Osteocyte (in vitro differentiated cells): ENCODE measurements at regions not wholly inside any gene's neighbourhood (a gene's known extent, or its start where the extent isn't known, plus 50 kb on each side); places are given as distances from the start of the nearest gene placed in this dataset.

Source experiments
- DNase-seq: peaks from one replicate; pipeline ENCODE4 v3.0.0; 2021; ENCODE audit warnings: mixed read lengths; ENCODE audit not compliant: unreplicated experiment; ENCODE audit errors: extremely low spot score
- H3K27ac Mint-ChIP-seq: one replicate; pipeline ENCODE4 v1.8.0; 2021; ENCODE audit warnings: mild to moderate bottlenecking, mixed read lengths; ENCODE audit not compliant: unreplicated experiment
- H3K27me3 Mint-ChIP-seq: one replicate; pipeline ENCODE4 v1.8.0; 2021; ENCODE audit warnings: mixed read lengths; ENCODE audit not compliant: unreplicated experiment
- H3K36me3 Mint-ChIP-seq: one replicate; pipeline ENCODE4 v1.8.0; 2021; ENCODE audit warnings: mixed read lengths; ENCODE audit not compliant: unreplicated experiment
- H3K4me1 Mint-ChIP-seq: one replicate; pipeline ENCODE4 v1.8.0; 2021; ENCODE audit warnings: mixed read lengths; ENCODE audit not compliant: unreplicated experiment
- H3K4me3 Mint-ChIP-seq: one replicate; pipeline ENCODE4 v1.8.0; 2021; ENCODE audit warnings: mild to moderate bottlenecking, moderate library complexity, mixed read lengths; ENCODE audit not compliant: unreplicated experiment
- H3K9me3 Mint-ChIP-seq: one replicate; pipeline ENCODE4 v1.8.0; 2021; ENCODE audit warnings: mixed read lengths; ENCODE audit not compliant: unreplicated experiment
- TF ChIP-seq, protein P1 (sequence below): fragments of 200-600 bp; sonication (generic); IDR thresholded peaks from 2 replicates; pipeline ENCODE4 v1.5.0; 2021; ENCODE audit warnings: antibody characterized with exemption, mild to moderate bottlenecking, moderate library complexity

DNA sequence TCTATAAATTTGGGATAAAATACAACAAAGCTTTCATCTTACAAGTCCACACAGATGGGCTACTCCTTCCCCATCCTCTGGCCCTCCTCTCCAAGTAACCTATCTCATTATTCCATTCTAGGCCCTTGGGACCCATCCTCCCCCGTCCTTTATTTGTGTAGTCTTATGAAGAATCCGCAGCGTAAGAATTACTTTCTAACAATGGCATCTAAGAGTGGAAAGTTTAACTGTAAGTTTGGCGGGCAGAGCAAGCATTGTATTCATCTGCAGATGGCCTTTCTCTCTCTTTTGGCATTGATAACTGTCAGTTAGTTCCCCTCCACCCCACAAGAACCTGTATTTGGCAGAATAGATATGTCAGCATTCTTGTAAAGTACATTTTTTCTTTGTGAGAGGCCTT is 91.9 kb upstream of the TSPAN2 start:
- H3K4me1 Mint-ChIP-seq, result peaks cover 16% of the 10 kb centered on the region
- no peaks in the 10 kb centered on the region for H3K9me3 Mint-ChIP-seq
- no peak overlapping the region for H3K4me3 Mint-ChIP-seq
- no peaks in the 10 kb centered on the region for H3K27me3 Mint-ChIP-seq
- TF ChIP-seq, protein P1, sequence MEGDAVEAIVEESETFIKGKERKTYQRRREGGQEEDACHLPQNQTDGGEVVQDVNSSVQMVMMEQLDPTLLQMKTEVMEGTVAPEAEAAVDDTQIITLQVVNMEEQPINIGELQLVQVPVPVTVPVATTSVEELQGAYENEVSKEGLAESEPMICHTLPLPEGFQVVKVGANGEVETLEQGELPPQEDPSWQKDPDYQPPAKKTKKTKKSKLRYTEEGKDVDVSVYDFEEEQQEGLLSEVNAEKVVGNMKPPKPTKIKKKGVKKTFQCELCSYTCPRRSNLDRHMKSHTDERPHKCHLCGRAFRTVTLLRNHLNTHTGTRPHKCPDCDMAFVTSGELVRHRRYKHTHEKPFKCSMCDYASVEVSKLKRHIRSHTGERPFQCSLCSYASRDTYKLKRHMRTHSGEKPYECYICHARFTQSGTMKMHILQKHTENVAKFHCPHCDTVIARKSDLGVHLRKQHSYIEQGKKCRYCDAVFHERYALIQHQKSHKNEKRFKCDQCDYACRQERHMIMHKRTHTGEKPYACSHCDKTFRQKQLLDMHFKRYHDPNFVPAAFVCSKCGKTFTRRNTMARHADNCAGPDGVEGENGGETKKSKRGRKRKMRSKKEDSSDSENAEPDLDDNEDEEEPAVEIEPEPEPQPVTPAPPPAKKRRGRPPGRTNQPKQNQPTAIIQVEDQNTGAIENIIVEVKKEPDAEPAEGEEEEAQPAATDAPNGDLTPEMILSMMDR, result no peak
- no peak for DNase-seq
- no peaks in the 10 kb centered on the region for H3K36me3 Mint-ChIP-seq
- H3K27ac Mint-ChIP-seq, result no peak overlapping the region

DNA sequence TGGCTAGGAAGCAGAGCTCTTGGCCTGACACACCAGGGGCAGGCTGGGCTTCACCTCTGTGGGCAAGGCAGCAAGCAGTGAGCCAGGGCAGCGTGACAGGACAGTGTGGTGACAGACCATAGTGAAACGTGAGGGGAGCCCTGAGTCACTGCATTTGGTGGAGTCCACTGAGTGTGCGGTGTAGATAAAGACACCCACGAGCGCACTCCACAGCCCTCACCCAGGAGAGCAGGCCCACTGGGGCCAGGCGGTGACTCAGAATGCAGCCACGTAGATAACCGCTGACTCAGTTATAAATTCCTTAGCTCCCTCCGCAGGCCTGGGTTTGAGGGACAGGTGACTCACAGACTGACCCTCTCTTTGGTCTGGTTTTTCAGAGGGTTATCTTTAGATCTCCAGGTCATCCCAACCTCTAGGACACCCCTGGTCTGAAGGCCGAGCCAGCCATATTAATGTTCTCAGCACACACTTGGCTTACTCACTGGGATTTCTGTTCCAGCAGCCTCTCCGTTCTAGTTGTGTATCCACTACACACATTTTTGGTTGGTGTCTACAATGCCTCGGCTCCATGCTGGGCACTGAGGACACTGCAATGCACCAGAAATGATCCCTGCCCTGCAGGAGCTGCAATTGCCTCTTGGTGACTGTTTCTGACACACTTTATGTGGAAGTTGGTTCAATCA is 90.2 kb upstream of the TSPAN2 start:
- DNase-seq, result no peak
- no peak overlapping the region for H3K4me3 Mint-ChIP-seq
- no peaks in the 10 kb centered on the region for H3K36me3 Mint-ChIP-seq
- no peaks in the 10 kb centered on the region for H3K27me3 Mint-ChIP-seq
- peaks cover 6% of the 10 kb centered on the region for H3K9me3 Mint-ChIP-seq
- no peak overlapping the region for H3K27ac Mint-ChIP-seq
- TF ChIP-seq, protein P1, result no peak
- peaks cover 13% of the 10 kb centered on the region for H3K4me1 Mint-ChIP-seq

DNA sequence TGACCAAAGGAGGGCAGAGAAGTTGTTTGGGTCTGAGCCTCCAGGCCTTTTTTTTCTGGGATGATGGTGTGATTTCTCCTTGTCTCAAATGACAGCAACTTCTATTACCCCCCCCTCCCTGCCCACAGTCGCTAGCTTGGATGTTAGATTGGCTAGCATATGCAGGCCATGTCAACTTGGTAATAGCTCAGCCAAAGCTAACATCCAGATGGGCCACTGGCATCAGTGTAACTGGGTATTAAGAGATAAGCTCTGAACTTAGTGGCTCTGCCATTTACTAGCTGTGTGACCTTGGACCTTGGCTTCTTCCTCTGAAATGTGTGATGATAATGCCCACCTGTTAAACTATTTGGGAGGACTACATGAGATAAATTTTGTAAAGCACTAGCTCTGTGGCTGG is 86.9 kb upstream of the TSPAN2 start:
- Mint-ChIP-seq H3K9me3 (peaks cover 10% of the 10 kb centered on the region), H3K27me3 (no peaks in the 10 kb centered on the region), H3K36me3 (no peaks in the 10 kb centered on the region), H3K4me1 (peaks cover 14% of the 10 kb centered on the region), H3K4me3 (no peak overlapping the region), H3K27ac (no peak overlapping the region)
- TF ChIP-seq, protein P1, result no peak
- no peak for DNase-seq

DNA sequence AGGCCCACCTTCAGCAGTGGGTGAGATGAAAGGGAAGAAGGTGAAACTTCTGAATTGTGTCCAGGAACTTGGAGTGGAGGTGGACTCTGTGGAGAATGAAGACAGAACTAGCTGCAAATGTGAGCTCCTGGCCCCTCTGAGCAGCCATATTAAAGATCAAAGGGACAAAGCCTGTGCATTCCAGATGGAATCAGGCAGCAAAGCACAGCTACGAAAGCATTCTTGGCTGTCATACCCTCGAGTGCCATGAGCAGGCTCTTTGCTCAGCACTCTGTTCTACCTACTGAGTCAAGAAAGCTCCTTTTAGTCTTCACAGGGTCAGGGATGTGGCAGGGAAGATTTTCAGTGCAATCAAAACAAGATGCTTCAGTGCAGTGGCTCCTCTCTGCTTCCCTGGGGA is 86.3 kb upstream of the TSPAN2 start:
- Mint-ChIP-seq H3K9me3 (peaks cover 10% of the 10 kb centered on the region), H3K4me3 (no peak overlapping the region), H3K36me3 (no peaks in the 10 kb centered on the region), H3K4me1 (peaks cover 18% of the 10 kb centered on the region), H3K27ac (no peak overlapping the region), H3K27me3 (no peaks in the 10 kb centered on the region)
- TF ChIP-seq, protein P1, result no peak
- no peak for DNase-seq

DNA sequence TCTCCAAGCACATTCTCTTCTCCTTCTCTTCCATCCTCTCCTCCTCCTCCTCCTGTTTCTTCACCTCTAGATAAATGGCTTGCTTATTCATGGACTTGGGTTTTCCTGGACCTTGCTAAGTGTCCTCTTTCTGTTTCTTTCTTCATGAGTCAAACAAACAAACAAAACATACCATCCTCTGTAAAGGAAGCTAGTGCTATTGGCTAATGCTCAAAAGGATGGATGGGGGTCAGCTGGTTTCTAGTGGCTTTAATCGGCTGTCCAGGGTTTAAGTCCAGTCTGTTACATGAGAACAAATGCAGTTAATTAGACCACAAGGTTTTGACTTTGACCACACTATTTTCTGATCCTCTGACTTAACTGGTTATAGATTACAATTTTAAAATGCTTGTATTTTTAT is 83.8 kb upstream of the TSPAN2 start:
- Mint-ChIP-seq H3K27me3 (no peaks in the 10 kb centered on the region), H3K27ac (no peak overlapping the region), H3K9me3 (peaks cover 10% of the 10 kb centered on the region), H3K4me3 (no peak overlapping the region), H3K36me3 (no peaks in the 10 kb centered on the region), H3K4me1 (peaks cover 27% of the 10 kb centered on the region)
- no peak for DNase-seq
- TF ChIP-seq, protein P1, result no peak
